ENCODE measurements at regions not wholly inside any gene's neighbourhood (a gene's known extent, or its start where the extent isn't known, plus 50 kb on each side); places are given as distances from the start of the nearest gene placed in this dataset.

- peaks cover 0 to 6% of the 10 kb centered on the region in 2 experiments; a peak in 2 of 4 replicates for H3K27me3 ChIP-seq (replicated peaks in 1 of 2; ENCODE audit: control insufficient read depth in 2 of 2, insufficient read depth in 2 of 2, low read length in 1 of 2)
- H3K27ac ChIP-seq (ENCODE audit: control insufficient read depth, insufficient read depth): no peak overlapping the region
- CTCF ChIA-PET: no interaction called here
- no peak overlapping the region for H3K9ac ChIP-seq (ENCODE audit: control insufficient read depth, insufficient read depth, low read length)
- H3K9me3 ChIP-seq (replicated peaks; ENCODE audit: control insufficient read depth, insufficient read depth, low read length): no peaks in the 10 kb centered on the region
- H3K36me3 ChIP-seq (ENCODE audit: control insufficient read depth in 2 of 2, insufficient read depth in 2 of 2, low read length in 1 of 2): no peaks in the 10 kb centered on the region
- no peak overlapping the region for H2AFZ ChIP-seq (ENCODE audit: control insufficient read depth, low read depth, low read length)
- in situ Hi-C loops (cut with MboI) (no loop called here), intact Hi-C loops (cut with micrococcal nuclease; ENCODE audit: unreplicated experiment) (no loop called here)
- H3K4me2 ChIP-seq (ENCODE audit: control insufficient read depth, insufficient read depth): no peak overlapping the region
- 45% methylated on average over 15 of the region's 15 CpGs for WGBS (ENCODE audit: insufficient coverage, insufficient replicate concordance, low lambda C conversion rate, missing lambda C conversion rate)
- POLR2A ChIA-PET: no interaction called here
- DNase-seq (ENCODE audit: low read depth, low spot score) (no peak), ATAC-seq (no peak), FAIRE-seq (no peak)
- H3K4me3 ChIP-seq: no peak overlapping the region
- RAD21 ChIA-PET (ENCODE audit: unreplicated experiment): no interaction called here
- H3K4me1 ChIP-seq (ENCODE audit: control insufficient read depth, insufficient read depth, low read length): no peaks in the 10 kb centered on the region
- no peaks in the 10 kb centered on the region for H3K79me2 ChIP-seq (ENCODE audit: control insufficient read depth, insufficient read depth, low read length)
- SMC1A ChIA-PET (ENCODE audit: uncharacterized antibody, unreplicated experiment): no interaction called here
- BruUV-seq (replicated peaks): no TSS peak
- no peaks in the 10 kb centered on the region for H4K20me1 ChIP-seq (ENCODE audit: control insufficient read depth, insufficient read depth)
- TF ChIP-seq PBX3 (IDR thresholded peaks at IDR 0.05; ENCODE audit: insufficient replicate concordance, low read depth, low read length) (no peak), EZH2 (IDR thresholded peaks at IDR 0.05; ENCODE audit: borderline replicate concordance, control insufficient read depth, low read depth, low read length) (no peak), NR2F1 (conservative IDR thresholded peaks at IDR 0.05) (no peak), IKZF2 (IDR thresholded peaks at IDR 0.05) (no peak), CUX1 (IDR thresholded peaks at IDR 0.05; ENCODE audit: insufficient replicate concordance, low read depth, low read length) (no peak), RB1 (IDR thresholded peaks at IDR 0.05; ENCODE audit: borderline replicate concordance) (no peak), NFXL1 (IDR thresholded peaks at IDR 0.05; ENCODE audit: borderline replicate concordance) (no peak), ZBTB40 (IDR thresholded peaks at IDR 0.05; ENCODE audit: borderline replicate concordance) (no peak), CTCF (IDR thresholded peaks at IDR 0.05 in 2 of 3, conservative IDR thresholded peaks at IDR 0.05 in 1 of 3; ENCODE audit: control insufficient read depth in 2 of 3, extremely low read depth in 1 of 3, insufficient read depth in 1 of 3, low read depth in 3 of 3, low read length in 3 of 3) (no peak)
Observed at GRCh38 chr22:44583061-44583760, 85.2 kb upstream of the RTL6 start.
